Psoas muscle (tissue), 7 donors: ENCODE measurements at regions not wholly inside any gene's neighbourhood (a gene's known extent, or its start where the extent isn't known, plus 50 kb on each side); places are given as distances from the start of the nearest gene placed in this dataset.
"Not testable (repeated sequence)": the region's sequence is repeated elsewhere in the genome, so short reads cannot be mapped to it uniquely, and the experiment has no call there.

Experiments
- ATAC-seq, 4 donors: fragments of 200-7000 bp; cut with Tn5 transposase; one replicate each; pipeline ENCODE4 v1.9.1; 2020; ENCODE audit warnings: moderate library complexity in 3 of 4, mild to moderate bottlenecking in 2 of 4
- DNase-seq, 2 donors: peaks; one replicate each; pipeline ENCODE4 v3.0.0-alpha.2; 2020
- H3K27ac ChIP-seq: fragments of 200-600 bp; one replicate; pipeline ENCODE4 v1.8.0; 2022
- H3K27me3 ChIP-seq, 3 donors: fragments of 200-600 bp in 1 of 3; one replicate each; pipeline versions ENCODE4 v1.6.1 to v1.8.0; 2013 to 2022; ENCODE audit warnings: low read length in 2 of 3, mild to moderate bottlenecking in 2 of 3, moderate library complexity in 1 of 3; ENCODE audit not compliant: insufficient read depth in 3 of 3
- H3K36me3 ChIP-seq, 2 donors: fragments of 200-600 bp in 1 of 2; one replicate each; pipeline versions ENCODE4 v1.6.1 to v1.8.0; 2013 to 2022; ENCODE audit warnings: low read depth in 1 of 2, mild to moderate bottlenecking in 1 of 2, moderate library complexity in 1 of 2; ENCODE audit not compliant: insufficient read depth in 1 of 2
- H3K4me1 ChIP-seq: fragments of 200-600 bp; one replicate; pipeline ENCODE4 v1.8.0; 2022
- H3K4me3 ChIP-seq: fragments of 200-600 bp; one replicate; pipeline ENCODE4 v1.8.0; 2022; ENCODE audit warnings: mild to moderate bottlenecking
- H3K9me3 ChIP-seq: fragments of 200-600 bp; one replicate; pipeline ENCODE4 v1.8.0; 2022
- WGBS, 3 donors: extraction: QIAGEN DNeasy Blood & Tissue Kit; methylation state at CpG; one replicate each; pipeline versions ENCODE4 v1.1.6 to v1.1.7; 2013; 5-methylcytosine and 5-hydroxymethylcytosine counted together
- intact Hi-C, 2 donors: fragments of 100-400 bp; cut with DNase I; formaldehyde crosslinking; loops; one replicate each; pipeline versions ENCODE4 v1.11.0 to v1.14.2; 2022
- TF ChIP-seq, protein P1 (sequence below): fragments of 200-600 bp; IDR thresholded peaks from one replicate; pipeline ENCODE4 v1.8.0; 2022; ENCODE audit warnings: antibody characterized with exemption
- donor health status: healthy with polysubstance abuse.
- donor health status: DM: no; HTN: no; CAD: no; lungs with moderate emphysema.
- donor health status: Bipolar disorder and iron deficiency.
- donor health status: healthy.
- donor health status: DM: yes; HTN: yes; CAD: no.
- donor health status: DM: no; HTN: no; CAD: no.
- donor health status: DM: yes; HTN: yes; CAD: no.

DNA sequence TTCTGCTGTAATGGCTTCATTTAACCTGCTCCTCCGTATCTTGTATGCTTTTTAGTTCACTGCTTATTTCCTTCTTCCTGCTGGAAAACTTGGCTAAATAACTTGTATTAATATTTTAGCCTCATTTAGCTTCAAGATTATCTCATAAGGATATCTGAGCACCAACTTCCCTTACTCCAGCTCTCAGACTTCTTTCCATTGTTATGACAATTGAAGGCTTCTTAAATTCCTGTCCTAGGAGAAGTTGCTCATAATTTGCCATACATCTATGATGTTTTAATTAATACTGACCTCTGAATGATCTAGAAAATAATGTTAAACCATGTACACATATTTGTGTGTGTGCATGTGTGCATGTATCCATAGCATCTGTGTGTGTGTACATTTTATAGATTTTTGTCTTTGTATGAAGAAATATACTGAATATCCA lies 1524.4 kb upstream of the TPTE start:
- DNase-seq (no peak), ATAC-seq (no peak)
- TF ChIP-seq, protein P1, sequence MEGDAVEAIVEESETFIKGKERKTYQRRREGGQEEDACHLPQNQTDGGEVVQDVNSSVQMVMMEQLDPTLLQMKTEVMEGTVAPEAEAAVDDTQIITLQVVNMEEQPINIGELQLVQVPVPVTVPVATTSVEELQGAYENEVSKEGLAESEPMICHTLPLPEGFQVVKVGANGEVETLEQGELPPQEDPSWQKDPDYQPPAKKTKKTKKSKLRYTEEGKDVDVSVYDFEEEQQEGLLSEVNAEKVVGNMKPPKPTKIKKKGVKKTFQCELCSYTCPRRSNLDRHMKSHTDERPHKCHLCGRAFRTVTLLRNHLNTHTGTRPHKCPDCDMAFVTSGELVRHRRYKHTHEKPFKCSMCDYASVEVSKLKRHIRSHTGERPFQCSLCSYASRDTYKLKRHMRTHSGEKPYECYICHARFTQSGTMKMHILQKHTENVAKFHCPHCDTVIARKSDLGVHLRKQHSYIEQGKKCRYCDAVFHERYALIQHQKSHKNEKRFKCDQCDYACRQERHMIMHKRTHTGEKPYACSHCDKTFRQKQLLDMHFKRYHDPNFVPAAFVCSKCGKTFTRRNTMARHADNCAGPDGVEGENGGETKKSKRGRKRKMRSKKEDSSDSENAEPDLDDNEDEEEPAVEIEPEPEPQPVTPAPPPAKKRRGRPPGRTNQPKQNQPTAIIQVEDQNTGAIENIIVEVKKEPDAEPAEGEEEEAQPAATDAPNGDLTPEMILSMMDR: no peak
- Histone ChIP-seq H3K4me3 (no peak overlapping the region), H3K27ac (no peak overlapping the region), H3K27me3 (peaks cover 5 to 48% (median 9%) of the 10 kb centered on the region in 3 donors), H3K9me3 (peaks cover 4% of the 10 kb centered on the region), H3K36me3 (no peaks in the 10 kb centered on the region), H3K4me1 (no peaks in the 10 kb centered on the region)
- intact Hi-C loops: no loop called here
- 46 to 52% (median 46%) methylated on average over 1 of the region's 1 CpG for WGBS, 3 donors

DNA sequence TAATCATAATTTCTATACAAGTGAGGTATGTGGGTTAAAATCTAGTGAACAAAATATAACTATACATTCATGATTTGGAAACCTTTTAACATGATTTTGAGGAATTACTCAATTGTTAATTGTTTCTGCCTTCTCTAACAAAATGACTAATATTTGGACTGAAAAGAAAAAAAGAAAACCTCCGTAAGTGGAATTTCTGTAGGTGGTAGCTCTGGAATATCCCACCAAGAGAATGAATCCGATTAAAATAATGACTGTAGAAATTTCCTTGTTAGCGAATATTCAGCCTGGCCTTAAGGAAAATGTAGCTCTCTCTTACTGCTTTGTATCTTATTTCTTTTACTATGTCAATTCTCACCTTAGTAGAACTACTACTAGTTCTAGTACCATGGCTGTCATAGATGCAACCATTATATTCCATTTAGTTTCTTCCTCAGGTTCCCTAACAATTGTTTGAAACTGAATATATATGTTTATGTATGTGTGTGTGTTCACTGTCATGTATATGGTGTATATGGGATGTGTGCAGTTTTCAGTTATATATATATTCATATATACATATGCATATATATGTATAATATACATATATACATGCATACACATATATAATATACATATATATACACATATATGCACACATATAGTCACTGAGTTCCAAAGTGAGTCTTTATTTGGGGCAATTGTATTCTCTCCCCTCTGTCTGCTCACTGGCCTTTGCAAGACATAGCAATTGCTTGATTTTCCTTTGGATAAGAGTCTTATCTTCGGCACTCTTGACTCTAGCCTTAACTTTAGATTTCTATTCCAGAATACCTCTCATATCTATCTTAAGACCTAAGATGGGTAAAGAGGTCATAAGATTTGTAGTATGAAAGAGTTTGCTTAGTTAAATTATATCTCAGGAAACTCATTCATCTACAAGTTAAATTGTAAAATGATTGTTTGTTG lies 1523.7 kb upstream of the TPTE start:
- DNase-seq, H3K4me1 ChIP-seq, ATAC-seq, H3K36me3 ChIP-seq, intact Hi-C loops, H3K9me3 ChIP-seq, H3K27ac ChIP-seq, H3K4me3 ChIP-seq: not testable (repeated sequence)
- 37 to 42% (median 41%) methylated on average over 4 of the region's 4 CpGs for WGBS, 3 donors
- peaks cover 2 to 48% (median 5%) of the 10 kb centered on the region in 3 donors for H3K27me3 ChIP-seq

DNA sequence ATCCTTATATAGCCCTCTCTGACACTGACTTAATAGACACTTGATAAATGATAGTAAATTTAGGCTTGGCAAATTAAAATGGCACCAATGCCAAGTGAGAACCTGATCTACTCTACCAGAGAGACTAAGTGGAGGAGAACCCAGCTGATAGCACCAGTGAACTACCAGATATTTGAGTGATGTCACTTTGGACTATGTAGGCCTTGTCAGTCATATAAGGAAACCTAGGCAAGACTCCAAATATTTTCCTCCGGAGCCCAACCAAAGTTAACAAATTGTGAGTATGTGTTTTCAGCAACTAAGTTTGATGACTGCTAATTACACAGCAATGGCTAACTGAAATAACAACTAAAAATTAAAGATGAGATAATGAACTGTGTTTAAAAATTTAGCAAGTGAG lies 1522.9 kb upstream of the TPTE start:
- DNase-seq, H3K36me3 ChIP-seq, H3K9me3 ChIP-seq, intact Hi-C loops, H3K4me3 ChIP-seq, H3K27ac ChIP-seq, H3K4me1 ChIP-seq, ATAC-seq: not testable (repeated sequence)
- 31 to 64% (median 34%) methylated on average over 1 of the region's 1 CpG for WGBS, 3 donors
- peaks cover 0 to 44% (median under 1%) of the 10 kb centered on the region in 3 donors for H3K27me3 ChIP-seq

DNA sequence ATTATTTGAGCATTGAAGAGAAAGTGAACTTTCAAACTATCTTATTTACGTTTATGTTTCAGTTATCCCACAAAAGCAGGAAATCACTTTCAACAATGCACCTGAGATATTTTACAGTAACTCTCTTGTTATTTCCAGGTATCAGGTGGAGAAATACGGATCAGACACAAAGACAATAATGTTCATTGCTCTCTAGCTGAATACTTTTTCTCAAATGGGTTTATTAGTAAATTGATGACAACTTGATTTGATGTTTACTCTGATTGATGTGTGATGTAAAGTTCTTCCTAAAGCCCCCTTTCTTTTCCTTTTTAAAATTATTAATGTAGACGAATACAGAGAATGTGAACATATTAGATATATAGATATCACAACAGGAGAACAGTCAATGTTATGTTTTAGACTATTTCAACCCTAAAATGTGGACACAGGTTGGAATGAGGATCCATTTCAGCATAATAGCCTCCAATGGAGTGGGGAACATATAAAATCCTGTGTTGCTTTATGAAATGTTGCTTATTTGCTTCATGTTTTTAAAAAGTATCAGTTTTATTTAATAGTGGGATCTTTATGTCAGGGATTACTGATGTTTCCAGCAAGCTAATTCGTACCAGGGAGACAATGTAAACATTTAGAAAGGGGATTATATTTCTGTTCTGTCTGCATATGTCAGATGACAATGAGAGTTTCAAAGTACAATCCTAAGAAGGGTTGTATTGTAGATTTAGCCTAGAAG lies 1522.3 kb upstream of the TPTE start:
- H3K36me3 ChIP-seq: no peaks in the 10 kb centered on the region
- DNase-seq: no peak
- TF ChIP-seq, protein P1: no peak
- peaks cover 4% of the 10 kb centered on the region for H3K9me3 ChIP-seq
- H3K27me3 ChIP-seq: peaks cover 0 to 44% (median 0%) of the 10 kb centered on the region in 3 donors
- WGBS, 3 donors: 18 to 22% (median 21%) methylated on average over 4 of the region's 4 CpGs
- ATAC-seq: no peak
- H3K4me3 ChIP-seq: no peak overlapping the region
- intact Hi-C loops: no loop called here
- H3K4me1 ChIP-seq: no peaks in the 10 kb centered on the region
- H3K27ac ChIP-seq: no peak overlapping the region

DNA sequence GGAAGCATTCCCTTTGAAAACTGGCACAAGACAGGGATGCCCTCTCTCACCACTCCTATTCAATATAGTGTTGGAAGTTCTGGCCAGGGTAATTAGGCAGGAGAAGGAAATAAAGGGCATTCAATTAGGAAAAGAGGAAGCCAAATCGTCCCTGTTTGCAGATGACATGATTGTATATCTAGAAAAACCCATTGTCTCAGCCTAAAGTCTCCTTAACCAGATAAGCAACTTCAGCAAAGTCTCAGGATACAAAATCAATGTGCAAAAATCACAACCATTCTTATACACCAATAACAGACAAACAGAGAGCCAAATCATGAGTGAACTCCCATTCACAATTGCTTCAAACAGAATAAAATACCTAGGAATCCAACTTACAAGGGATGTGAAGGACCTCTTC lies 1521.3 kb upstream of the TPTE start:
- DNase-seq, intact Hi-C loops, H3K36me3 ChIP-seq, H3K9me3 ChIP-seq, ATAC-seq, H3K4me3 ChIP-seq, H3K4me1 ChIP-seq, H3K27ac ChIP-seq: not testable (repeated sequence)
- 4 to 12% (median 12%) methylated on average over 1 of the region's 1 CpG for WGBS, 3 donors
- H3K27me3 ChIP-seq: peaks cover 0 to 41% (median under 1%) of the 10 kb centered on the region in 3 donors

DNA sequence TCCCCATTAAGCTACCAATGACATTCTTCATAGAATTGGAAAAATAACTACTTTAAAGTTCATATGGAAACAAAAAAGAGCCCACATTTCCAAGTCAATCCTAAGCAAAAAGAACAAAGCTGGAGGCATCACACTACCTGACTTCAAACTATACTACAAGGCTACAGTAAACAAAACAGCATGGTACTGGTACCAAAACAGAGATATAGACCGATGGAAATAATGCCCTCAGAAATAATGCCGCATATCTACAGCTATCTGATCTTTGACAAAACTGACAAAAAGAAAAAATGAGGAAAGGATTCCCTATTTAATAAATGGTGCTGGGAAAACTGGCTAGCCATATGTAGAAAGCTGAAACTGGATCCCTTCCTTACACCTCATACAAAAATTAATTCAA lies 1520.7 kb upstream of the TPTE start:
- H3K36me3 ChIP-seq, H3K4me3 ChIP-seq, DNase-seq, ATAC-seq, H3K4me1 ChIP-seq, H3K9me3 ChIP-seq, H3K27ac ChIP-seq, intact Hi-C loops: not testable (repeated sequence)
- 64 to 73% (median 69%) methylated on average over 2 of the region's 2 CpGs for WGBS, 3 donors
- H3K27me3 ChIP-seq: peaks cover 0 to 45% (median 2%) of the 10 kb centered on the region in 3 donors

DNA sequence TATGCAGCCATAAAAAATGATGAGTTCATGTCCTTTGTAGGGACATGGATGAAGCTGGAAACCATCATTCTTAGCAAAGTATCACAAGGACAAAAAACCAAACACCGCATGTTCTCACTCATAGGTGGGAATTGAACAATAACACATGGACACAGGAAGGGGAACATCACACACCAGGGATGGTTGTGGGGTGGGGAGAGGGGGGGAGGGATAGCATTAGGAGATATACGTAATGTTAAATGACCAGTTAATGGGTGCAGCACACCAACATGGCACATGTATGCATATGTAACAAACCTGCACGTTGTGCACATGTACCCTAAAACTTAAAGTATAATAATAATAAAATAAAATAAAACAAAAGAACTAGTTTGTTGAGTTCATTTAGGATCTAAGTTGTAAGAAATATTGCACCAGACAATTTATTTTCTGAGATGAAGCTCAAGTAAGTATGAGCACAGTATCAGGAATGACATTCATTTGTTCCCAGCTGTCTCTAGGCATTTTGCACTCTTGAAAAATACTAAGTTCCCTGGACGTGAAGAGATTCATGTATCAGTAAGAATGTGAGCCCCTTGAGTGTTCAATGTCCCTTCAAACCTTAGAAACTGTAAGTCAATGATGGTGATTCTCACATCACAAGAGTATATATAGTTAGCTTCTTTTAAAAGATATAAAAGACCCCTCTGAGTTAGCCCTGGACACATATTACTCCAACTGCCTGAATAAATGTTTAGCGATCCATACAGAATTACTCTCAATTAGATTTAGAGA lies 1519.3 kb upstream of the TPTE start:
- H3K36me3 ChIP-seq, DNase-seq, H3K27ac ChIP-seq, ATAC-seq, H3K9me3 ChIP-seq, intact Hi-C loops, H3K4me3 ChIP-seq, H3K4me1 ChIP-seq: not testable (repeated sequence)
- H3K27me3 ChIP-seq: peaks cover 0 to 48% (median 2%) of the 10 kb centered on the region in 3 donors
- WGBS, 3 donors: 50 to 71% (median 68%) methylated on average over 5 of the region's 5 CpGs

DNA sequence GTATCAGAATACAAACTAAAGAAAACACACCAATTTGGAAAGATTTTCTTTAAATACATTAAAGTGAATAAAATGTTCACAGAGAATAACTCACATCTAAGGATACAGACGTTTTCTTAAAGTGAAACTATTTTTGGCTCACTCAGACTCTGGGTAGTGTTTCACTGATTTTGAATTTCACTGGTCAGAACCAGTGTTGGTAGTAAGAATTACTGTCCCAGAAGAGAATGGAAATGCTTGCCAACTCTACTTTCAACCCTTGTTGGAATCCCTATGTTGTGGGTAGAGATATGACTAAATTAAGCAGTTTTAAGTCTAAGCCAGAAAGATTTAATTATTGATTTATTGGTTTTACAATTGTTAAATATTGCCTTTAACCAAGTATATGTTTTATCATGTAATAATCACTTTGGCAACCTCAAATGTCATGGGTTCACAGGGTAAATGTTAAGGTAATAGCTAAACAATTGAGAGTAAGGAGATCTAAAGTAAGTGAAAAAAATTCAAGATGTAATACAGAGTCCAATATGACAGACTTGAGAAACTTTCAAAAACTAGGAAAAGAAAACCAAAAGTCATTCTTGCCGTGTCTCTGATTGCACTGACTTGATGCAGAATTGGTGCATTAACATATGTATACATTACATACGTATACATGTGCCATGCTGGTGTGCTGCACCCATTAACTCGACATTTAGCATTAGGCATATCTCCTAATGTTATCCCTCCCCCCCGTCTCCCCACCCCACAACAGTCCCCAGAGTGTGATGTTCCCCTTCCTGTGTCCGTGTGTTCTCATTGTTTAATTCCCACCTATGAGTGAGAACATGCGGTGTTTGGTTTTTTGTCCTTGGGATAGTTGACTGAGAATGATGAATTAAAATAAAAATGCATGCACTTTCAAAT lies 1517.2 kb upstream of the TPTE start:
- 44 to 46% (median 44%) methylated on average over 7 of the region's 7 CpGs for whole genome bisulfite sequencing, 3 donors

More for the DNA sequence above, 1517.2 kb upstream of the TPTE start:
- H3K4me3 ChIP-seq, ATAC-seq, H3K27ac ChIP-seq, intact Hi-C loops, H3K4me1 ChIP-seq, DNase-seq, H3K9me3 ChIP-seq, H3K36me3 ChIP-seq: not testable (repeated sequence)
- peaks cover 0 to 61% (median 7%) of the 10 kb centered on the region in 3 donors for H3K27me3 ChIP-seq
